GM23338 (cell line): ENCODE measurements at regions not wholly inside any gene's neighbourhood (a gene's known extent, or its start where the extent isn't known, plus 50 kb on each side); places are given as distances from the start of the nearest gene placed in this dataset.

Experiments used
- ATAC-seq: fragments of 200-7000 bp; cut with Tn5 transposase; 3 replicates; pipeline ENCODE4 v1.9.1; 2020
- DNase-seq: peaks from one replicate; pipeline ENCODE4 v3.0.0-alpha.2; 2015; ENCODE audit warnings: low spot score
- H2AFZ ChIP-seq: fragments of 200-600 bp; sonication (generic); 2 replicates; pipeline ENCODE4 v1.8.0; 2016; ENCODE audit warnings: antibody characterized with exemption, mild to moderate bottlenecking, moderate library complexity
- H3F3A ChIP-seq: fragments of 200-600 bp; sonication (generic); replicated peaks from 2 replicates; pipeline ENCODE4 v1.8.0; 2017; ENCODE audit warnings: antibody characterized with exemption, mixed run types, low read depth
- H3K27ac ChIP-seq: fragments of 200-600 bp; sonication (generic); 2 replicates; pipeline ENCODE4 v1.6.1; 2016; ENCODE audit warnings: low read depth
- H3K27me3 ChIP-seq: fragments of 200-600 bp; sonication (generic); 2 replicates; pipeline ENCODE4 v1.8.0; 2016; ENCODE audit warnings: mild to moderate bottlenecking, mixed run types, moderate library complexity; ENCODE audit not compliant: insufficient read depth
- H3K36me3 ChIP-seq: fragments of 200-600 bp; sonication (generic); 2 replicates; pipeline ENCODE4 v1.8.0; 2016; ENCODE audit warnings: mild to moderate bottlenecking; ENCODE audit not compliant: insufficient read depth
- H3K4me1 ChIP-seq: fragments of 200-600 bp; sonication (generic); 2 replicates; pipeline ENCODE4 v1.8.0; 2016; ENCODE audit warnings: mild to moderate bottlenecking, moderate library complexity; ENCODE audit not compliant: insufficient read depth
- H3K4me2 ChIP-seq: fragments of 200-600 bp; sonication (generic); 2 replicates; pipeline ENCODE4 v1.7.1; 2017; ENCODE audit warnings: mixed run types
- H3K4me3 ChIP-seq: fragments of 200-600 bp; sonication (generic); 2 replicates; pipeline ENCODE4 v1.6.1; 2016; ENCODE audit warnings: mixed run types
- H3K79me2 ChIP-seq: fragments of 200-600 bp; sonication (generic); replicated peaks from 2 replicates; pipeline ENCODE4 v1.8.0; 2017; ENCODE audit warnings: mild to moderate bottlenecking; ENCODE audit not compliant: insufficient read depth
- H3K9me2 ChIP-seq: fragments of 200-600 bp; sonication (generic); 2 replicates; pipeline ENCODE4 v1.8.0; 2017; ENCODE audit not compliant: insufficient read depth
- H4K20me1 ChIP-seq: fragments of 200-600 bp; sonication (generic); replicated peaks from 2 replicates; pipeline ENCODE4 v1.8.0; 2017; ENCODE audit warnings: mild to moderate bottlenecking; ENCODE audit not compliant: insufficient read depth
- H3K27ac Mint-ChIP-seq: 2 replicates; pipeline ENCODE4 v1.8.0; 2020; ENCODE audit warnings: inconsistent platforms, mild to moderate bottlenecking, moderate library complexity, mixed read lengths
- H3K27me3 Mint-ChIP-seq: 3 replicates; pipeline ENCODE4 v1.8.0; 2022; ENCODE audit warnings: low read depth, mild to moderate bottlenecking, moderate library complexity, mixed read lengths, inconsistent platforms; ENCODE audit not compliant: insufficient read depth, poor library complexity
- H3K36me3 Mint-ChIP-seq: 3 replicates; pipeline ENCODE4 v1.8.0; 2021; ENCODE audit warnings: low read depth, mild to moderate bottlenecking, inconsistent platforms, moderate library complexity, mixed read lengths
- H3K4me1 Mint-ChIP-seq: 3 replicates; pipeline ENCODE4 v1.8.0; 2020; ENCODE audit warnings: mild to moderate bottlenecking, inconsistent platforms, mixed read lengths
- H3K4me3 Mint-ChIP-seq: 3 replicates; pipeline ENCODE4 v1.8.0; 2021; ENCODE audit warnings: moderate library complexity, mild to moderate bottlenecking, inconsistent platforms, mixed read lengths
- H3K9me3 Mint-ChIP-seq: 3 replicates; pipeline ENCODE4 v1.8.0; 2020; ENCODE audit warnings: moderate library complexity, mild to moderate bottlenecking, inconsistent platforms, mixed read lengths
- CREB1 ChIP-seq: fragments of 250-450 bp; sonication (Bioruptor Pico); IDR thresholded peaks from 2 replicates; pipeline ENCODE4 v1.5.0; 2020; ENCODE audit warnings: low read depth, mild to moderate bottlenecking, moderate library complexity
- EZH2phosphoT487 ChIP-seq: fragments of 200-600 bp; sonication (generic); IDR thresholded peaks from one replicate; pipeline ENCODE4 v1.8.1; 2018; ENCODE audit warnings: antibody characterized with exemption; ENCODE audit not compliant: unreplicated experiment
- POLR2AphosphoS5 ChIP-seq: IDR thresholded peaks from 2 replicates; pipeline ENCODE4 v1.6.1; 2016; ENCODE audit warnings: antibody characterized with exemption, low read depth
- ZNF114 ChIP-seq: fragments of 250-450 bp; sonication (Bioruptor Pico); IDR thresholded peaks from 2 replicates; pipeline ENCODE4 v1.5.0; 2020; ENCODE audit warnings: mild to moderate bottlenecking, moderate library complexity
- ZNF331 ChIP-seq: fragments of 250-450 bp; sonication (Bioruptor Pico); IDR thresholded peaks from 2 replicates; pipeline ENCODE4 v1.5.0; 2020; ENCODE audit warnings: low read depth, mild to moderate bottlenecking, moderate library complexity
- ZNF462 ChIP-seq: fragments of 250-450 bp; sonication (Bioruptor Pico); IDR thresholded peaks from 2 replicates; pipeline ENCODE4 v1.5.0; 2020; ENCODE audit warnings: mild to moderate bottlenecking, moderate library complexity

GRCh38 chr16:85519540-85520231 is 93.4 kb upstream of the GSE1 start:
- Mint-ChIP-seq H3K27me3 (peaks cover 6% of the 10 kb centered on the region), H3K27ac (no peak overlapping the region), H3K9me3 (peaks cover 8% of the 10 kb centered on the region; the same call in 1 of the 3 replicates), H3K4me3 (no peak overlapping the region), H3K4me1 (peaks cover 41% of the 10 kb centered on the region), H3K36me3 (peaks cover 13% of the 10 kb centered on the region)
- Histone ChIP-seq H4K20me1 (no peaks in the 10 kb centered on the region), H3K36me3 (no peaks in the 10 kb centered on the region), H2AFZ (no peak overlapping the region), H3F3A (peaks cover 16% of the 10 kb centered on the region; the same call in 1 of the 2 replicates), H3K9me2 (no peaks in the 10 kb centered on the region), H3K4me1 (peaks cover 6% of the 10 kb centered on the region), H3K27me3 (no peaks in the 10 kb centered on the region), H3K79me2 (no peaks in the 10 kb centered on the region), H3K27ac (no peak overlapping the region), H3K4me2 (no peak overlapping the region), H3K4me3 (no peak overlapping the region)
- TF ChIP-seq ZNF462 (CRISPR knock-in tag): no peak
- no peak for TF ChIP-seq EZH2phosphoT487
- TF ChIP-seq ZNF114 (CRISPR knock-in tag): no peak
- TF ChIP-seq CREB1: no peak
- no peak for TF ChIP-seq ZNF331
- TF ChIP-seq POLR2AphosphoS5: no peak
- no peak for DNase-seq
- ATAC-seq: no peak
